K562 (cell line): ENCODE measurements at regions not wholly inside any gene's neighbourhood (a gene's known extent, or its start where the extent isn't known, plus 50 kb on each side); places are given as distances from the start of the nearest gene placed in this dataset.

ENCODE experiments used
- ATF6 ChIP-seq: sonication (generic); formaldehyde crosslinking; IDR thresholded peaks from 2 replicates; pipeline ENCODE4 v1.4.0; 2020; ENCODE audit warnings: mild to moderate bottlenecking, missing genetic modification reagents
- MCM5 ChIP-seq: fragments of 450-650 bp; IDR thresholded peaks from 2 replicates; pipeline ENCODE4 v1.6.1; 2016; ENCODE audit warnings: low read depth
- MXD1 ChIP-seq: fragments of 250-450 bp; sonication (Bioruptor Pico); IDR thresholded peaks from 2 replicates; pipeline ENCODE4 v1.8.0; 2021; ENCODE audit warnings: borderline replicate concordance, mild to moderate bottlenecking, moderate library complexity; ENCODE audit not compliant: poor library complexity, severe bottlenecking
- ZBTB26 ChIP-seq: fragments of 450-650 bp; formaldehyde crosslinking; IDR thresholded peaks from 2 replicates; pipeline ENCODE4 v1.4.0; 2022; ENCODE audit warnings: missing genetic modification characterization
- ZBTB5 ChIP-seq: fragments of 450-650 bp; IDR thresholded peaks from 2 replicates; pipeline ENCODE4 v1.6.1; 2017; ENCODE audit warnings: antibody characterized with exemption

- TF ChIP-seq ATF6 (CRISPR knock-in tag), result no peak
- TF ChIP-seq ZBTB26, result no peak
- TF ChIP-seq ZBTB5, result no peak
- TF ChIP-seq MXD1 (CRISPR knock-in tag), result no peak
- TF ChIP-seq MCM5, result no peak
These were observed 486.7 kb upstream of the ADAMTS16 start (continued) for GRCh38 chr5:4653475-4653874.
